Neutrophil (primary cell): ENCODE measurements at regions not wholly inside any gene's neighbourhood (a gene's known extent, or its start where the extent isn't known, plus 50 kb on each side); places are given as distances from the start of the nearest gene placed in this dataset.

ENCODE experiments used
- H3K27ac ChIP-seq: fragments of 200-600 bp; sonication (generic); 2 replicates; pipeline ENCODE4 v1.5.1; 2016; ENCODE audit warnings: mild to moderate bottlenecking, moderate library complexity
- H3K27me3 ChIP-seq: fragments of 200-600 bp; sonication (generic); 2 replicates; pipeline ENCODE4 v1.6.0; 2016; ENCODE audit warnings: mild to moderate bottlenecking
- H3K36me3 ChIP-seq: fragments of 200-600 bp; sonication (generic); 2 replicates; pipeline ENCODE4 v1.5.1; 2017
- H3K4me1 ChIP-seq, 2 experiments: fragments of 200-600 bp in 1 of 2; sonication (generic) in 1 of 2; 1 replicate in 1 of 2; 2 replicates in 1 of 2; pipeline versions ENCODE4 v1.5.1 to v1.6.1; 2013 to 2016; ENCODE audit warnings: low read depth in 1 of 2, low read length in 1 of 2, mild to moderate bottlenecking in 1 of 2, moderate library complexity in 1 of 2; ENCODE audit not compliant: control insufficient read depth in 1 of 2, insufficient read depth in 1 of 2
- H3K4me3 ChIP-seq, 2 experiments: fragments of 200-600 bp in 1 of 2; sonication (generic) in 1 of 2; 1 replicate in 1 of 2; 2 replicates in 1 of 2; pipeline ENCODE4 v1.5.1; 2013 to 2016; ENCODE audit warnings: low read depth in 1 of 2, low read length in 1 of 2, mild to moderate bottlenecking in 1 of 2, moderate library complexity in 1 of 2
- H3K9me3 ChIP-seq: fragments of 200-600 bp; sonication (generic); 2 replicates; pipeline ENCODE4 v1.5.1; 2016
- CTCF ChIP-seq: fragments of 200-600 bp; sonication (generic); IDR thresholded peaks from 2 replicates; pipeline ENCODE4 v1.5.1; 2016; ENCODE audit warnings: antibody characterized with exemption

- H3K27me3 ChIP-seq, result no peaks in the 10 kb centered on the region
- H3K4me1 ChIP-seq, result no peaks in the 10 kb centered on the region
- no peak overlapping the region for H3K4me3 ChIP-seq
- no peaks in the 10 kb centered on the region for H3K9me3 ChIP-seq
- no peak for TF ChIP-seq CTCF
- no peaks in the 10 kb centered on the region for H3K36me3 ChIP-seq
- no peak overlapping the region for H3K27ac ChIP-seq
These were observed 214.3 kb upstream of the CDH11 start for GRCh38 chr16:65336160-65336559.

GRCh38 chr16:65334081-65334480 lies 212.2 kb upstream of the CDH11 start:
- Histone ChIP-seq H3K9me3 (no peaks in the 10 kb centered on the region), H3K27me3 (no peaks in the 10 kb centered on the region), H3K27ac (no peak overlapping the region), H3K36me3 (no peaks in the 10 kb centered on the region), H3K4me1 (no peaks in the 10 kb centered on the region), H3K4me3 (no peak overlapping the region)
- no peak for TF ChIP-seq CTCF

GRCh38 chr16:65333283-65333682 lies 211.4 kb upstream of the CDH11 start:
- H3K4me1 ChIP-seq, result no peaks in the 10 kb centered on the region
- no peaks in the 10 kb centered on the region for H3K27me3 ChIP-seq
- no peaks in the 10 kb centered on the region for H3K9me3 ChIP-seq
- H3K36me3 ChIP-seq, result no peaks in the 10 kb centered on the region
- no peak overlapping the region for H3K4me3 ChIP-seq
- TF ChIP-seq CTCF, result no peak
- H3K27ac ChIP-seq, result no peak overlapping the region

GRCh38 chr16:65327346-65327745 lies 205.5 kb upstream of the CDH11 start:
- H3K9me3 ChIP-seq, result no peaks in the 10 kb centered on the region
- H3K4me3 ChIP-seq, result no peak overlapping the region
- no peaks in the 10 kb centered on the region for H3K4me1 ChIP-seq
- H3K27me3 ChIP-seq, result no peaks in the 10 kb centered on the region
- H3K27ac ChIP-seq, result no peak overlapping the region
- TF ChIP-seq CTCF, result no peak
- H3K36me3 ChIP-seq, result no peaks in the 10 kb centered on the region

GRCh38 chr16:65323655-65324237 lies 201.9 kb upstream of the CDH11 start:
- TF ChIP-seq CTCF, result no peak

More at GRCh38 chr16:65323655-65324237, 201.9 kb upstream of the CDH11 start:
- Histone ChIP-seq H3K4me1 (no peaks in the 10 kb centered on the region), H3K27ac (no peak overlapping the region), H3K9me3 (no peaks in the 10 kb centered on the region), H3K4me3 (no peak overlapping the region), H3K36me3 (no peaks in the 10 kb centered on the region), H3K27me3 (no peaks in the 10 kb centered on the region)
